Upper lobe of left lung (tissue), 6 donors: ENCODE measurements at regions not wholly inside any gene's neighbourhood (a gene's known extent, or its start where the extent isn't known, plus 50 kb on each side); places are given as distances from the start of the nearest gene placed in this dataset.

Experiments used
- ATAC-seq, 2 donors: fragments of 200-7000 bp; cut with Tn5 transposase; one replicate each; pipeline ENCODE4 v1.9.1; 2022; ENCODE audit warnings: mild to moderate bottlenecking in 2 of 2, moderate library complexity in 2 of 2; ENCODE audit not compliant: low FRiP score in 2 of 2
- DNase-seq, 2 donors: peaks; one replicate each; pipeline ENCODE4 v3.0.0-alpha.2; 2019 to 2020
- H3K27ac ChIP-seq, 4 donors: fragments of 200-600 bp; sonication (generic); one replicate each; pipeline ENCODE4 v1.5.1; 2016 to 2019
- H3K27me3 ChIP-seq, 4 donors: fragments of 200-600 bp; sonication (generic); one replicate each; pipeline ENCODE4 v1.5.1; 2017 to 2019
- H3K36me3 ChIP-seq, 4 donors: fragments of 200-600 bp; sonication (generic); one replicate each; pipeline ENCODE4 v1.5.1; 2016 to 2019
- H3K4me1 ChIP-seq, 4 donors: fragments of 200-600 bp; sonication (generic); one replicate each; pipeline ENCODE4 v1.5.1; 2018 to 2019
- H3K4me3 ChIP-seq, 4 donors: fragments of 200-600 bp; sonication (generic); one replicate each; pipeline ENCODE4 v1.5.1; 2017 to 2019; ENCODE audit warnings: mild to moderate bottlenecking in 2 of 4, moderate library complexity in 1 of 4
- H3K9me3 ChIP-seq, 4 donors: fragments of 200-600 bp; sonication (generic); one replicate each; pipeline ENCODE4 v1.5.1; 2018 to 2019
- EP300 ChIP-seq, 4 donors: sonication (generic); formaldehyde crosslinking; IDR thresholded peaks; one replicate each; pipeline ENCODE4 v1.5.1; 2017; ENCODE audit warnings: antibody characterized with exemption in 4 of 4, control low read depth in 2 of 4
- POLR2A ChIP-seq, 4 donors: fragments of 450-650 bp; IDR thresholded peaks; one replicate each; pipeline ENCODE4 v1.5.1; 2016 to 2017; ENCODE audit warnings: antibody characterized with exemption in 4 of 4, mild to moderate bottlenecking in 2 of 4
- POLR2AphosphoS5 ChIP-seq, 2 donors: sonication (generic); formaldehyde crosslinking; IDR thresholded peaks; one replicate each; pipeline ENCODE4 v1.5.1; 2017; ENCODE audit warnings: antibody characterized with exemption in 2 of 2
- WGBS, 2 donors: methylation state at CpG; one replicate each; pipeline ENCODE4 v1.1.5; 2017 to 2018; 5-methylcytosine and 5-hydroxymethylcytosine counted together
- TF ChIP-seq, protein P1 (sequence below), 6 experiments: fragments of 450-650 bp in 4 of 6; fragments of 200-600 bp in 2 of 6; sonication (generic) in 2 of 6; IDR thresholded peaks; one replicate each; pipeline ENCODE4 v1.5.1; 2016 to 2019; ENCODE audit warnings: antibody characterized with exemption in 6 of 6
- donor health status: DM: no; HTN: no; CAD: no; lungs with moderate emphysema.
- donor health status: DM: no; HTN: yes; CAD: no; lungs with severe emphysema.

DNA sequence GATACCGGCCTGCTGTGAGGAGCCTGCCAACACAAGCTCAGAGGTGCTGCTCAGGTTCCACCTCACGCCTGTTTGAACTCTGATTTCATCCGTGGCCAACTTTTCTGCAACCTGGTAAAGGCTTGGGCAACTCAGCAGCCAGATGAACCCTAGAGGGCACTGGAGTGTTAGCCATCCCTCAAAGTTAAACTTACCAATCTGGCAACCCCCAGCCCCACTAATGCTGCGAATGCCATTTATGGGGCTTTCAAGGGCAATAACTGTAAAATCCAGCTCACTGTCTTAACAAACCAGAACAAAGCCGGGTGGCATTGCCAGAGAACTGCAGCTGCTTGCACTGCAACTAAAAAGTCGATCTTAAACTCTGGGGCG lies 105.5 kb downstream of the AXIN2 start:
- ATAC-seq: peak; percentile 6 to 29
- no peaks in the 10 kb centered on the region for H3K27me3 ChIP-seq
- peak overlapping the region in 2 of 4 donors; percentile 46 to 62 for H3K27ac ChIP-seq

GRCh38 chr17:65455154-65455971 lies 106.1 kb downstream of the AXIN2 start:
- Histone ChIP-seq H3K9me3 (no peaks in the 10 kb centered on the region), H3K27ac (peak overlapping the region in 2 of 4 donors; percentile 46 to 62), H3K27me3 (no peaks in the 10 kb centered on the region), H3K4me1 (peaks cover 11 to 30% (median 18%) of the 10 kb centered on the region in 4 donors), H3K4me3 (no peak overlapping the region), H3K36me3 (no peaks in the 10 kb centered on the region)
- ATAC-seq (no peak), DNase-seq (no peak)
- TF ChIP-seq EP300 (IDR thresholded peaks at IDR 0.05) (no peak), POLR2AphosphoS5 (IDR thresholded peaks at IDR 0.05) (no peak), POLR2A (IDR thresholded peaks at IDR 0.05) (no peak)
- TF ChIP-seq, protein P1, sequence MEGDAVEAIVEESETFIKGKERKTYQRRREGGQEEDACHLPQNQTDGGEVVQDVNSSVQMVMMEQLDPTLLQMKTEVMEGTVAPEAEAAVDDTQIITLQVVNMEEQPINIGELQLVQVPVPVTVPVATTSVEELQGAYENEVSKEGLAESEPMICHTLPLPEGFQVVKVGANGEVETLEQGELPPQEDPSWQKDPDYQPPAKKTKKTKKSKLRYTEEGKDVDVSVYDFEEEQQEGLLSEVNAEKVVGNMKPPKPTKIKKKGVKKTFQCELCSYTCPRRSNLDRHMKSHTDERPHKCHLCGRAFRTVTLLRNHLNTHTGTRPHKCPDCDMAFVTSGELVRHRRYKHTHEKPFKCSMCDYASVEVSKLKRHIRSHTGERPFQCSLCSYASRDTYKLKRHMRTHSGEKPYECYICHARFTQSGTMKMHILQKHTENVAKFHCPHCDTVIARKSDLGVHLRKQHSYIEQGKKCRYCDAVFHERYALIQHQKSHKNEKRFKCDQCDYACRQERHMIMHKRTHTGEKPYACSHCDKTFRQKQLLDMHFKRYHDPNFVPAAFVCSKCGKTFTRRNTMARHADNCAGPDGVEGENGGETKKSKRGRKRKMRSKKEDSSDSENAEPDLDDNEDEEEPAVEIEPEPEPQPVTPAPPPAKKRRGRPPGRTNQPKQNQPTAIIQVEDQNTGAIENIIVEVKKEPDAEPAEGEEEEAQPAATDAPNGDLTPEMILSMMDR (IDR thresholded peaks at IDR 0.05): no peak
- WGBS, 2 donors: 72 to 80% methylated on average over 11 of the region's 11 CpGs

More for the DNA sequence above, 105.5 kb downstream of the AXIN2 start:
- peak in 1 of 2 donors; percentile 56 for DNase-seq
- H3K36me3 ChIP-seq: no peaks in the 10 kb centered on the region
- 26 to 48% methylated on average over 6 to 7 of the region's 7 CpGs for WGBS, 2 donors
- peaks cover 11 to 31% (median 19%) of the 10 kb centered on the region in 4 donors for H3K4me1 ChIP-seq
- H3K9me3 ChIP-seq: no peaks in the 10 kb centered on the region
- TF ChIP-seq POLR2A (IDR thresholded peaks at IDR 0.05): no peak
- TF ChIP-seq, protein P1 (IDR thresholded peaks at IDR 0.05): peak in 2 of 6 experiments; percentile 35 to 41
- H3K4me3 ChIP-seq: no peak overlapping the region

DNA sequence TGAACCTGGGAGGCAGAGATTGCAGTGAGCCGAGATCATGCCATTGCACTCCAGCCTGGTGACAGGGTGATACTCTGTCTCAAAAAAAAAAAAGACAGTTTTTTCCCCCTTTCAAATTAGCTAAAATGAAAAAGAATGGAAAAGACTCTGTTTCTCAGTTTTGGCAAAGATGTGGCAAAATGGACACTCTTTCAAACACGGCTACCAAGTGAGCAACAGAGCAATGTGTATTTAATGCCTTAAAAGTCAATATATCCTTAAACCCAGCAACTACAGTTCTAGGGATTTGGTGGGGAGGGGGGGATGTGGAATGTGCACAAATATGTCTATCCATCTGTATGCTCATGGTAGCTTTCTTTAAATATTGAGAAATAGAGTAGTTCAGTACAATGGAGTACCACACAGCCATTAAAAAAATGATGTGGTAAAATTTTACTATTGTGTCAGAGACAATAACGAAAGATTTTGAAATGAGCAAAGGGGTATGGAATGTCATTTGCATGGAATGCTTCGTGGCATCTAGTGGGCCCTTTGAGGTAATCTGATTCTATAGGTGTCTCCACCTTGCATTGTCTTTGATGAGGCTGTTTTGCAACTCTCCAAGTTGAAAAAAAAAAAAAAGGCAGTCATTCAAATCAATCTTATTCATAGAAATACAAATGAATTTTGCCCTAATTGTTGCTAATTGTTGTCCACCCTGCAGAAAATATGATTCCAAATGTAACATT lies 108.1 kb downstream of the AXIN2 start:
- H3K27ac ChIP-seq: no peak overlapping the region
- TF ChIP-seq, protein P1 (IDR thresholded peaks at IDR 0.05): no peak
- no peak for TF ChIP-seq EP300 (IDR thresholded peaks at IDR 0.05)

GRCh38 chr17:65449495-65449894 lies 112.0 kb downstream of the AXIN2 start:
- no peak overlapping the region for H3K4me3 ChIP-seq
- H3K27ac ChIP-seq: no peak overlapping the region
- no peaks in the 10 kb centered on the region for H3K27me3 ChIP-seq
- ATAC-seq (no peak), DNase-seq (no peak)
- H3K36me3 ChIP-seq: no peaks in the 10 kb centered on the region
- H3K9me3 ChIP-seq: no peaks in the 10 kb centered on the region
- peaks cover 0 to 6% (median 0%) of the 10 kb centered on the region in 4 donors for H3K4me1 ChIP-seq
- WGBS, 2 donors: 80% methylated on average over 4 of the region's 4 CpGs
- no peak for TF ChIP-seq POLR2A (IDR thresholded peaks at IDR 0.05)
- TF ChIP-seq, protein P1 (IDR thresholded peaks at IDR 0.05): no peak
- no peak for TF ChIP-seq EP300 (IDR thresholded peaks at IDR 0.05)
- TF ChIP-seq POLR2AphosphoS5 (IDR thresholded peaks at IDR 0.05): no peak

More for the DNA sequence above, 108.1 kb downstream of the AXIN2 start:
- no peaks in the 10 kb centered on the region for H3K36me3 ChIP-seq
- ATAC-seq: no peak
- no peaks in the 10 kb centered on the region for H3K9me3 ChIP-seq
- peaks cover 11 to 20% (median 16%) of the 10 kb centered on the region in 4 donors for H3K4me1 ChIP-seq
- no peaks in the 10 kb centered on the region for H3K27me3 ChIP-seq
- no peak for DNase-seq
- no peak overlapping the region for H3K4me3 ChIP-seq
- 85 to 94% methylated on average over 4 of the region's 4 CpGs for WGBS, 2 donors
